ENCODE measurements at regions not wholly inside any gene's neighbourhood (a gene's known extent, or its start where the extent isn't known, plus 50 kb on each side); places are given as distances from the start of the nearest gene placed in this dataset.

DNA sequence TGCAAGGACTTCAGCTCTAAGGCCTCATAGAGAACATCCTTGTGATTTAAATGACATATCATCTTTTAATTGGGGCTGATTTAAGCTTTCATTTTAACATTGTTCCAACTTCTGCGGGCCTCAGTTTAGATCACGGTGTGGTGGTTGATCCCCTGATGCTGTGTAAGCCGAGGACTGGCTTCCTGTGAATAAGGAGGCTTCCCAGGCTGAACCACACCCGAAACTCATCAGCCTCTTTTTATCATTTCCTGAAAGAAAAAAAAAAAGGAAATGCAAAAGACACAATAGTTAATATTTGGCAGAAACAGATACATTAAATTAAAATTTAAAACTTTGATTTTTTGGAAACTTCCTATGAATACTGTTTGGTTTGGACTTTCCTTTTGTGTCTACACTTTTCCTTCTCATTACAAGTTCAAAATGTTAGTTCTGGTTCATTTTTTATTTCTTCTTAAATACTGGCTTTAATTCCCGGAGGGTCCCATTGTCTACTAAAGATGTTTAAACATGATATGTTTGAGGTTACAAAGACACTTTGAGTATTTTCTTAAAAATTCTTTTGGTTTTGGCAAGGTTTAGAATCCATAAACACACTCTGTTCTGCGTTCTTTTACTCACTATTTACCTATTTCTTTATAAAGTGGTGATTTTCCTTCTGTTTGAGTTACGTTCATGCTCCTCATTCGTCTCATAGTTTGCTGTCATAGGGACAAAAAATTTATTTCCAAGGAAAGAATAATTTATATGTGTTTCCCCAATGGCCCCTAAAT is 230.0 kb upstream of the SULF2 start:
- H3K27me3 ChIP-seq (ENCODE audit: control insufficient read depth, insufficient read depth, low read length) = no peaks in the 10 kb centered on the region
- H3K36me3 ChIP-seq (ENCODE audit: control insufficient read depth, insufficient read depth, low read length) = no peaks in the 10 kb centered on the region
- H3K27ac ChIP-seq (ENCODE audit: low read depth, low read length) = no peak overlapping the region
- peaks cover 5% of the 10 kb centered on the region for H3K9me3 ChIP-seq (ENCODE audit: control insufficient read depth, insufficient read depth, low read length)
- WGBS (ENCODE audit: insufficient coverage) = no CpG with 5 or more reads among the region's 8 CpGs
- H3K4me1 ChIP-seq (ENCODE audit: control insufficient read depth, insufficient read depth, low read length) = no peaks in the 10 kb centered on the region
- no peak for DNase-seq (ENCODE audit: low read depth in 4 of 6, low spot score in 6 of 6)
- no peak overlapping the region for H3K4me3 ChIP-seq (ENCODE audit: low read depth, low read length)

GRCh38 chr20:48012401-48012974 is 227.2 kb upstream of the SULF2 start:
- H3K27ac ChIP-seq (ENCODE audit: low read depth, low read length) = no peak overlapping the region
- H3K9me3 ChIP-seq (ENCODE audit: control insufficient read depth, insufficient read depth, low read length) = peaks cover 5% of the 10 kb centered on the region
- no peaks in the 10 kb centered on the region for H3K4me1 ChIP-seq (ENCODE audit: control insufficient read depth, insufficient read depth, low read length)
- H3K36me3 ChIP-seq (ENCODE audit: control insufficient read depth, insufficient read depth, low read length) = no peaks in the 10 kb centered on the region
- no peaks in the 10 kb centered on the region for H3K27me3 ChIP-seq (ENCODE audit: control insufficient read depth, insufficient read depth, low read length)
- H3K4me3 ChIP-seq (ENCODE audit: low read depth, low read length) = no peak overlapping the region
- no peak for DNase-seq (ENCODE audit: low read depth in 4 of 6, low spot score in 6 of 6)
- 80% methylated on average over 1 of the region's 2 CpGs for WGBS (ENCODE audit: insufficient coverage)

DNA sequence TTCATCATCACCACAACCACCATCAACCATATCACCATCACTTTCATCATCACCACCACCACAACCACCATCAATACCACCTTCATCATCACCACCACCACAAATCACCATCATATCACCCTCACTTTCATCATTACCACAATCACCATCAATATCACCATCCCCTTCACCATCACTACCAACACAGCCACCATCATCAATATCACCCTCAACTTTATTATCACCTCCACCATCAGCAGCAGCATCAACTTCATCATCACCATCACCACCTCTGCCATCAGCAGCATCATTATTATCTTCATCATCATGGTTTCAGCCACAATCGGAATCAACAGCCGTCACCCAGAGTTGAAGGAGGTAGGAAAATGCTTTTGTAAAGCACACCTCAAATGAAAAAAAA is 225.7 kb upstream of the SULF2 start:
- WGBS (ENCODE audit: insufficient coverage) = no CpG with 5 or more reads among the region's 2 CpGs
- H3K27ac ChIP-seq (ENCODE audit: low read depth, low read length) = no peak overlapping the region
- H3K36me3 ChIP-seq (ENCODE audit: control insufficient read depth, insufficient read depth, low read length) = no peaks in the 10 kb centered on the region
- H3K4me3 ChIP-seq (ENCODE audit: low read depth, low read length) = no peak overlapping the region
- H3K27me3 ChIP-seq (ENCODE audit: control insufficient read depth, insufficient read depth, low read length) = no peaks in the 10 kb centered on the region
- no peak for DNase-seq (ENCODE audit: low read depth in 4 of 6, low spot score in 6 of 6)
- peaks cover 5% of the 10 kb centered on the region for H3K9me3 ChIP-seq (ENCODE audit: control insufficient read depth, insufficient read depth, low read length)
- H3K4me1 ChIP-seq (ENCODE audit: control insufficient read depth, insufficient read depth, low read length) = no peaks in the 10 kb centered on the region

DNA sequence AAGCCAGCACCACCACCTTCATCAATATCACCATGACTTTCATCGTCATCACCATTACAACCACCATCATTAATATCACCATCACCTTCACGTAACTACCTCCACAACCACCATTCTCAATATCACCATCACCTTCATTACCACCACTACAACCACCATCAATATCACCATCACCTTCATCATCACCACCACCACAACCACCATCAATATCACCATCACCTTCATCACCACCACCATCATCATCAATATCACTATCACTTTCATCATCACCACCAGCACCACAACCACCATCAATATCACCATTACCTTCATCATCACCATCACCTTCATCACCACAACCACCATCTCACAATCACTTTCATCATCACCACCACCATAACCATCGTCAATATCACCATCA is 225.3 kb upstream of the SULF2 start:
- Histone ChIP-seq H3K4me1 (ENCODE audit: control insufficient read depth, insufficient read depth, low read length) (no peaks in the 10 kb centered on the region), H3K27ac (ENCODE audit: low read depth, low read length) (no peak overlapping the region), H3K4me3 (ENCODE audit: low read depth, low read length) (no peak overlapping the region), H3K9me3 (ENCODE audit: control insufficient read depth, insufficient read depth, low read length) (peaks cover 5% of the 10 kb centered on the region), H3K27me3 (ENCODE audit: control insufficient read depth, insufficient read depth, low read length) (no peaks in the 10 kb centered on the region), H3K36me3 (ENCODE audit: control insufficient read depth, insufficient read depth, low read length) (no peaks in the 10 kb centered on the region)
- 91% methylated on average over 3 of the region's 3 CpGs for WGBS (ENCODE audit: insufficient coverage)
- no peak for DNase-seq (ENCODE audit: low read depth in 4 of 6, low spot score in 6 of 6)

DNA sequence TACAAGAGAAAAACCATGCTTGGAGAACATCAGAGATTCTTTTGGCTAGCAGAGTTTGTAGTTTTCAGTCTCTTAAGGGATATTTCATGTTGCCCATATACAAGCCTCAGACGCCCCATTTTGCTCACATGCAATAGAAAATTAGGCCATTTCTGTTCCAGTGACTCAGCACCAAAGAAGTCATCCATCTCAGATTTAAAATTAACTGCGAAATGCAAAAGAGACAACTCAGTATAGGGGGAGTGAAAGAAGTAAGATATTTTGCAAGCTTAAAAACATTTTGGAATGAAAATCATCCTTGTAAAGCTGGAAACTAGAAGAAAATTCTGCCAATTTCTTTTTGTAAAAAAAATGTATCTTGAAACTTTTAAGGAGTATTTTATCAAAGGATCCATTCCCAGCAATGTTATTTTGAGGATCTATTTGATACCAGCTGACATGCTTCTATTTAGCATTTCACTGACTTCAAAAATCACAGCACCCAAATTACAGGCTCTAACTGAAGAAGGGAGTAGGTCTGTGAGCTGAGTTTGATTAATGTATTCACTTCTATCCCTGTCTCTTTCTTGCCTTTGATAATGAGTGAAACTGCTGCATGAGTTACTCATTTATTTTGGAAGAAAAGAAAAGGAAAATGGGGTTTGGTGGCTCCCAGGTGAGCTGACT is 223.7 kb upstream of the SULF2 start:
- WGBS (ENCODE audit: insufficient coverage) = no CpG with 5 or more reads among the region's 2 CpGs
- Histone ChIP-seq H3K4me3 (ENCODE audit: low read depth, low read length) (no peak overlapping the region), H3K36me3 (ENCODE audit: control insufficient read depth, insufficient read depth, low read length) (no peaks in the 10 kb centered on the region), H3K9me3 (ENCODE audit: control insufficient read depth, insufficient read depth, low read length) (peaks cover 5% of the 10 kb centered on the region), H3K27me3 (ENCODE audit: control insufficient read depth, insufficient read depth, low read length) (no peaks in the 10 kb centered on the region), H3K27ac (ENCODE audit: low read depth, low read length) (no peak overlapping the region), H3K4me1 (ENCODE audit: control insufficient read depth, insufficient read depth, low read length) (no peaks in the 10 kb centered on the region)
- peak in 1 of 6 donors; percentile 35 for DNase-seq (ENCODE audit: low read depth in 4 of 6, low spot score in 6 of 6)

GRCh38 chr20:48007351-48007750 is 222.1 kb upstream of the SULF2 start:
- H3K4me3 ChIP-seq (ENCODE audit: low read depth, low read length) = no peak overlapping the region
- no peak overlapping the region for H3K27ac ChIP-seq (ENCODE audit: low read depth, low read length)
- peaks cover 4% of the 10 kb centered on the region for H3K9me3 ChIP-seq (ENCODE audit: control insufficient read depth, insufficient read depth, low read length)
- no peaks in the 10 kb centered on the region for H3K36me3 ChIP-seq (ENCODE audit: control insufficient read depth, insufficient read depth, low read length)
- H3K4me1 ChIP-seq (ENCODE audit: control insufficient read depth, insufficient read depth, low read length) = no peaks in the 10 kb centered on the region
- DNase-seq (ENCODE audit: low read depth in 4 of 6, low spot score in 6 of 6) = no peak
- no CpG with 5 or more reads among the region's 5 CpGs for WGBS (ENCODE audit: insufficient coverage)
- H3K27me3 ChIP-seq (ENCODE audit: control insufficient read depth, insufficient read depth, low read length) = no peaks in the 10 kb centered on the region

DNA sequence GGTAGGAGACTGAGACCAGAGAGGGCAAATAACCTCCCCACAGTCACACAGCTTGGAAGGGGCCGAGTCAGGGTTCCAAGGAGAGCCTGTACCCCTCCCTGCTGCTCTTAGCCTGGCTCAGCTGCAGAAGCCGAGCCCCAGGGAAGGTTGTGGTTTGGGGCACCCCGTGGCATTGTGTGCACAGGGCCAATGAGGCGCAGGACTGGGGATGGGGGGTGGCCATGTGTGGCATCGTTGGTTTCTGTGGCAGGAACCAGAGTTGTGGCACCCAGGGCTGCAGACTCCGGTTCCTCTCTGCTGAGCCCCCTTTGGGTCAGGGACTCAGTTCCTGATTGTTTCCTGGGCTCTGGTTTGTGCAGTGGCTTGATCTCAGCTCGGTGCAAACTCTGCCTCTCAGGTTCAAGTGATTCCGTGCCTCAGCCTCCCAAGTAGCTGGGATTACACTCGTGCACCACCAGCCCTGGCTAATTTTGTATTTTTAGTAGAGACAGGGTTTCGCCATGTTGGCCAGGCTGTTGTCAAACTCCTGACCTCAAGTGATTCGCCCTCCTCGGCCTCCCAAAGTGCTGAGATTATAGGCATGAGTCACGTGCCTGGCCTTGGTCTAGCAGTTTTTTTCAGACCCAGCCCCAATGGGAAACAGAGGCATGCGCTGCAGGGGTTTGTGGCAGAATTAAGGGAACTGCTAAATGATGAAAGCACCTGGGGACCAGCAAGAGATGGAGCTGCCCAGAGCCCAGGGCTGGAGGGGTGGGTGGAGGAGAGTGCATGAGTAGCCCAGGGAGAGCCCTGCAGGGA is 221.0 kb upstream of the SULF2 start:
- WGBS (ENCODE audit: insufficient coverage) = 84% methylated on average over 14 of the region's 14 CpGs
- no peaks in the 10 kb centered on the region for H3K27me3 ChIP-seq (ENCODE audit: control insufficient read depth, insufficient read depth, low read length)
- no peaks in the 10 kb centered on the region for H3K4me1 ChIP-seq (ENCODE audit: control insufficient read depth, insufficient read depth, low read length)
- H3K4me3 ChIP-seq (ENCODE audit: low read depth, low read length) = no peak overlapping the region
- H3K9me3 ChIP-seq (ENCODE audit: control insufficient read depth, insufficient read depth, low read length) = no peaks in the 10 kb centered on the region
- no peaks in the 10 kb centered on the region for H3K36me3 ChIP-seq (ENCODE audit: control insufficient read depth, insufficient read depth, low read length)
- no peak overlapping the region for H3K27ac ChIP-seq (ENCODE audit: low read depth, low read length)
- no peak for DNase-seq (ENCODE audit: low read depth in 4 of 6, low spot score in 6 of 6)

DNA sequence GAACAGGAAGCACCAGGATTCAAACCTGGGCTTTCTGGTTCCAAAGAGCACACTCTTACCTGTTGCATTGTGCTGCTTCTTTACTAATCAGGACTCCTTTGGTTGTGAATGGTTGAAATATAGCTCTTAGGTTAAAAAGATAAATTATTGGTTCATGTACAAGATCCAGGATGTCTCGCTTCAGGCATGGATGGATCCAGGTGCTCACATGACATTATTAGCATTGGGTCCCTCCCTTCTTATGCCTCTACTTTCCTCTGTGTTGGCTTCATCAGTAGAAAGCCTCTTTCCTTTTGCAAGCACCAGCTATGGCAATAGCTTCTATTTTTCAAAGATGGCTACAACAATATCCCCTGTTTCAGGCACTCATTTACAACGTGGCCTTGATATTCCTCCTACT is 217.7 kb upstream of the SULF2 start:
- 100% methylated on average over 1 of the region's 2 CpGs for WGBS (ENCODE audit: insufficient coverage)
- Histone ChIP-seq H3K36me3 (ENCODE audit: control insufficient read depth, insufficient read depth, low read length) (no peaks in the 10 kb centered on the region), H3K27ac (ENCODE audit: low read depth, low read length) (no peak overlapping the region), H3K4me1 (ENCODE audit: control insufficient read depth, insufficient read depth, low read length) (peaks cover 6% of the 10 kb centered on the region), H3K4me3 (ENCODE audit: low read depth, low read length) (no peak overlapping the region), H3K9me3 (ENCODE audit: control insufficient read depth, insufficient read depth, low read length) (no peaks in the 10 kb centered on the region), H3K27me3 (ENCODE audit: control insufficient read depth, insufficient read depth, low read length) (no peaks in the 10 kb centered on the region)
- no peak for DNase-seq (ENCODE audit: low read depth in 4 of 6, low spot score in 6 of 6)

DNA sequence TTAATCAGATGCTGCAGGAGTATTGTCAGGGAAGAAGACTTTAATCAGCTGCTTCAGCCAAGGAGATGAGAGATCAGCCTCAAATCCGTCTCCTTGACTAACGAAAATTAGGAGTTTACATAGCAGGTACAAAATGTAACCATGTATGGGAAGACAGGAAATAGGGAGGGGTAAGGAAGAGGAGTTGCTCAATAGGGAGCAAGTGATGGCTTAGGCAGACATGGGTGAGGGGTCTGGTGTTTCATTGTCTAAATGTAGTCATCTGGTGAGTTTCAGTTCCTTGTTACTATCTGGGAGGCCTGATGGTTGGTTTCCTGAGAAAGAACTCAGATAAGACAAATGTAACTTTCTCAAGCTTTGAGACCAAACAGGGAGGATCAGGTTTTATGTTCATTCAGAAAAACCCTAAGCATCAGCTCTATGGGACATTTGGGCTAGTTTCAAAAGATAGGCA is 217.3 kb upstream of the SULF2 start:
- Histone ChIP-seq H3K27ac (ENCODE audit: low read depth, low read length) (no peak overlapping the region), H3K4me3 (ENCODE audit: low read depth, low read length) (no peak overlapping the region), H3K4me1 (ENCODE audit: control insufficient read depth, insufficient read depth, low read length) (peaks cover 6% of the 10 kb centered on the region), H3K9me3 (ENCODE audit: control insufficient read depth, insufficient read depth, low read length) (no peaks in the 10 kb centered on the region), H3K36me3 (ENCODE audit: control insufficient read depth, insufficient read depth, low read length) (no peaks in the 10 kb centered on the region), H3K27me3 (ENCODE audit: control insufficient read depth, insufficient read depth, low read length) (no peaks in the 10 kb centered on the region)
- DNase-seq (ENCODE audit: low read depth in 4 of 6, low spot score in 6 of 6) = no peak
- 70% methylated on average over 2 of the region's 2 CpGs for WGBS (ENCODE audit: insufficient coverage)

Data from spinal cord (tissue), 9 donors.